HEK293 (cell line): ENCODE measurements at regions not wholly inside any gene's neighbourhood (a gene's known extent, or its start where the extent isn't known, plus 50 kb on each side); places are given as distances from the start of the nearest gene placed in this dataset.

Experiments
- PBX3 ChIP-seq: sonication (generic); formaldehyde crosslinking; IDR thresholded peaks from 2 replicates; pipeline ENCODE4 v1.8.1; 2022; ENCODE audit warnings: mild to moderate bottlenecking, moderate library complexity, missing genetic modification reagents
- REPIN1 ChIP-seq: fragments of 450-650 bp; formaldehyde crosslinking; IDR thresholded peaks from 2 replicates; pipeline ENCODE4 v1.5.1; 2017; ENCODE audit warnings: missing biosample characterization, missing genetic modification characterization, low read depth
- REST ChIP-seq: fragments of 450-650 bp; formaldehyde crosslinking; IDR thresholded peaks from 2 replicates; pipeline ENCODE4 v1.5.1; 2016; ENCODE audit warnings: missing biosample characterization, missing genetic modification characterization
- TCF7L2 ChIP-seq: IDR thresholded peaks from 2 replicates; pipeline ENCODE4 v1.6.1; 2011; ENCODE audit warnings: low read depth, mild to moderate bottlenecking, inconsistent platforms, low read length, moderate library complexity, borderline replicate concordance
- ZNF140 ChIP-seq: fragments of 450-650 bp; formaldehyde crosslinking; IDR thresholded peaks from 2 replicates; pipeline ENCODE4 v1.5.1; 2016; ENCODE audit warnings: missing biosample characterization, missing genetic modification characterization
- ZNF184 ChIP-seq: fragments of 450-650 bp; IDR thresholded peaks from 2 replicates; pipeline ENCODE4 v1.5.1; 2018; ENCODE audit warnings: missing biosample characterization, mild to moderate bottlenecking, missing genetic modification characterization
- ZNF214 ChIP-seq: fragments of 450-650 bp; formaldehyde crosslinking; IDR thresholded peaks from 2 replicates; pipeline ENCODE4 v1.5.1; 2017; ENCODE audit warnings: missing biosample characterization, mild to moderate bottlenecking, missing genetic modification characterization, borderline replicate concordance
- ZNF768 ChIP-seq: fragments of 450-650 bp; formaldehyde crosslinking; IDR thresholded peaks from 2 replicates; pipeline ENCODE4 v1.5.1; 2018; ENCODE audit warnings: missing biosample characterization, mild to moderate bottlenecking, missing genetic modification characterization
- TF ChIP-seq, protein P1 (sequence below): fragments of 450-650 bp; formaldehyde crosslinking; IDR thresholded peaks from 2 replicates; pipeline ENCODE4 v1.5.1; 2016; ENCODE audit warnings: missing biosample characterization, missing genetic modification characterization, low read depth
- TF ChIP-seq, protein P2 (sequence below): fragments of 450-650 bp; formaldehyde crosslinking; IDR thresholded peaks from 2 replicates; pipeline ENCODE4 v1.5.1; 2016; ENCODE audit warnings: missing biosample characterization, missing genetic modification characterization
- TF ChIP-seq, protein P3 (sequence below): IDR thresholded peaks from 2 replicates; pipeline ENCODE4 v1.6.1; 2011; ENCODE audit warnings: mild to moderate bottlenecking, low read depth, low read length, borderline replicate concordance
- TF ChIP-seq, protein P4 (sequence below): fragments of 450-650 bp; formaldehyde crosslinking; IDR thresholded peaks from 2 replicates; pipeline ENCODE4 v1.5.1; 2016; ENCODE audit warnings: missing biosample characterization, missing genetic modification characterization

DNA sequence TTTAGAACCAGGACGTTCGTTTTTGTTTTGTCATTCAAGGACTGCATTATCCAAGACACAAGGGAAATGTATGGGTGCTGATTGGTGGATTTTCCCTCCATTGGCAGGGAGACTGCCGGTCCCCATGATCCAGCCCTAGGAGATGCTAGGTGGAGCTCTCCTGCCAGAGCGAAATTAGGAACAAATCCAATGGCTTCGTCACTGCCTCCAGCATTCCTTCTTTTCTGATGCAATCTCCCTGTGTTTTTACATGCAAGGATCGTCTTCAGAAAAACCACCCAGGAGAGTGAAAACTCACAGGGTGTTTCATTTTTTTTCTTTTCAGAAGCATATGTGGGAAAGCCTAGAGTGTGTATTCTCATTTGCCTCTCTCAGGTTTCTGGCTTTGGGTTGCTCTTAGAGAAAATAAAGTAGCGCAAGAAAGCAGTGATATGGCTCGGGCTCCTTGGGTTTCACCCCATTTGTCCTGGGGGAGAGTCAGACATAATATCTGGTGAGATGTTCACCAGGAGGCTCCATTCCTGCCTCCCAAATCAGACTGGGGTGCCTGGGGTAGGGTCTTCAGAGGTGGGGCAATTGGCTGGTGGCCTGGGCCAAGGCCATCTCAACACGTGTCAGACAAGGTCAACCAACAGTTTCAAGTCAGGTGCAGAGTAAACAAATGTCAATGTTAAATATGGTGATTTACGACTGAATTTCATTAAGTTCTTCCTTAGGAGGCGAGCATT, 450.9 kb upstream of the MKI67 start:
- TF ChIP-seq REST (tag by site-specific recombination) (no peak), ZNF184 (tag by site-specific recombination) (no peak), REPIN1 (tag by site-specific recombination) (no peak), TCF7L2 (no peak), PBX3 (CRISPR knock-in tag) (no peak), ZNF214 (no peak), ZNF768 (tag by site-specific recombination) (no peak), ZNF140 (no peak)
- TF ChIP-seq, protein P1, sequence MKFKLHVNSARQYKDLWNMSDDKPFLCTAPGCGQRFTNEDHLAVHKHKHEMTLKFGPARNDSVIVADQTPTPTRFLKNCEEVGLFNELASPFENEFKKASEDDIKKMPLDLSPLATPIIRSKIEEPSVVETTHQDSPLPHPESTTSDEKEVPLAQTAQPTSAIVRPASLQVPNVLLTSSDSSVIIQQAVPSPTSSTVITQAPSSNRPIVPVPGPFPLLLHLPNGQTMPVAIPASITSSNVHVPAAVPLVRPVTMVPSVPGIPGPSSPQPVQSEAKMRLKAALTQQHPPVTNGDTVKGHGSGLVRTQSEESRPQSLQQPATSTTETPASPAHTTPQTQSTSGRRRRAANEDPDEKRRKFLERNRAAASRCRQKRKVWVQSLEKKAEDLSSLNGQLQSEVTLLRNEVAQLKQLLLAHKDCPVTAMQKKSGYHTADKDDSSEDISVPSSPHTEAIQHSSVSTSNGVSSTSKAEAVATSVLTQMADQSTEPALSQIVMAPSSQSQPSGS (tag by site-specific recombination), result no peak
- TF ChIP-seq, protein P2, sequence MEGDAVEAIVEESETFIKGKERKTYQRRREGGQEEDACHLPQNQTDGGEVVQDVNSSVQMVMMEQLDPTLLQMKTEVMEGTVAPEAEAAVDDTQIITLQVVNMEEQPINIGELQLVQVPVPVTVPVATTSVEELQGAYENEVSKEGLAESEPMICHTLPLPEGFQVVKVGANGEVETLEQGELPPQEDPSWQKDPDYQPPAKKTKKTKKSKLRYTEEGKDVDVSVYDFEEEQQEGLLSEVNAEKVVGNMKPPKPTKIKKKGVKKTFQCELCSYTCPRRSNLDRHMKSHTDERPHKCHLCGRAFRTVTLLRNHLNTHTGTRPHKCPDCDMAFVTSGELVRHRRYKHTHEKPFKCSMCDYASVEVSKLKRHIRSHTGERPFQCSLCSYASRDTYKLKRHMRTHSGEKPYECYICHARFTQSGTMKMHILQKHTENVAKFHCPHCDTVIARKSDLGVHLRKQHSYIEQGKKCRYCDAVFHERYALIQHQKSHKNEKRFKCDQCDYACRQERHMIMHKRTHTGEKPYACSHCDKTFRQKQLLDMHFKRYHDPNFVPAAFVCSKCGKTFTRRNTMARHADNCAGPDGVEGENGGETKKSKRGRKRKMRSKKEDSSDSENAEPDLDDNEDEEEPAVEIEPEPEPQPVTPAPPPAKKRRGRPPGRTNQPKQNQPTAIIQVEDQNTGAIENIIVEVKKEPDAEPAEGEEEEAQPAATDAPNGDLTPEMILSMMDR (tag by site-specific recombination), result no peak
- TF ChIP-seq, protein P3, sequence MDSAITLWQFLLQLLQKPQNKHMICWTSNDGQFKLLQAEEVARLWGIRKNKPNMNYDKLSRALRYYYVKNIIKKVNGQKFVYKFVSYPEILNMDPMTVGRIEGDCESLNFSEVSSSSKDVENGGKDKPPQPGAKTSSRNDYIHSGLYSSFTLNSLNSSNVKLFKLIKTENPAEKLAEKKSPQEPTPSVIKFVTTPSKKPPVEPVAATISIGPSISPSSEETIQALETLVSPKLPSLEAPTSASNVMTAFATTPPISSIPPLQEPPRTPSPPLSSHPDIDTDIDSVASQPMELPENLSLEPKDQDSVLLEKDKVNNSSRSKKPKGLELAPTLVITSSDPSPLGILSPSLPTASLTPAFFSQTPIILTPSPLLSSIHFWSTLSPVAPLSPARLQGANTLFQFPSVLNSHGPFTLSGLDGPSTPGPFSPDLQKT, result no peak
- TF ChIP-seq, protein P4, sequence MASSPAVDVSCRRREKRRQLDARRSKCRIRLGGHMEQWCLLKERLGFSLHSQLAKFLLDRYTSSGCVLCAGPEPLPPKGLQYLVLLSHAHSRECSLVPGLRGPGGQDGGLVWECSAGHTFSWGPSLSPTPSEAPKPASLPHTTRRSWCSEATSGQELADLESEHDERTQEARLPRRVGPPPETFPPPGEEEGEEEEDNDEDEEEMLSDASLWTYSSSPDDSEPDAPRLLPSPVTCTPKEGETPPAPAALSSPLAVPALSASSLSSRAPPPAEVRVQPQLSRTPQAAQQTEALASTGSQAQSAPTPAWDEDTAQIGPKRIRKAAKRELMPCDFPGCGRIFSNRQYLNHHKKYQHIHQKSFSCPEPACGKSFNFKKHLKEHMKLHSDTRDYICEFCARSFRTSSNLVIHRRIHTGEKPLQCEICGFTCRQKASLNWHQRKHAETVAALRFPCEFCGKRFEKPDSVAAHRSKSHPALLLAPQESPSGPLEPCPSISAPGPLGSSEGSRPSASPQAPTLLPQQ (tag by site-specific recombination), result no peak
